ENCODE measurements at regions not wholly inside any gene's neighbourhood (a gene's known extent, or its start where the extent isn't known, plus 50 kb on each side); places are given as distances from the start of the nearest gene placed in this dataset.
A peak's percentile ranks its signal among the peaks of the same experiment; 100 is the strongest.
"Not testable (repeated sequence)": the region's sequence is repeated elsewhere in the genome, so short reads cannot be mapped to it uniquely, and the experiment has no call there.

DNA sequence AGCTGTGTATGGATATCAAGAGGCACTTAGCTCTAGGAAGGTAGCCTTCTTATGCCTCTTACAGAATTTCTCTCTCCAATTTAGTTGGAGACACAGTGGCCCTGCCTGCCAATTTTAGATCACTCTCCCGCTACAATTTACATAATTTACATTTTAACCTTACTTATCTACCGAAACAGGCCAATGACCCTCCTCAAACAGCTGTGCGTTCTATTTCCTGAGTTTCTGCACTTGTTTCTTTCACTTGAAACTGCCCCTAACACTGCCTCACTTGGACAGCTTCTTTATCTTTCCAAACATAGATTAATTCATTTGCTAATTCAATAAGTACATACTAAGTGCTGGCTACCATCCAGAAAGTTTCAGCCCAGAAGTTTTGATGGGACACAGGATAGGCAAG is 52.9 kb upstream of the HDDC2 start:
- no peak for DNase-seq

- no peak for DNase-seq
These were observed 55.1 kb upstream of the HDDC2 start for GRCh38 chr6:125356884-125357283.

GRCh38 chr6:125357515-125358256 is 55.9 kb upstream of the HDDC2 start:
- DNase-seq = peak; percentile 71 to 72

- DNase-seq = no peak
These were observed 57.1 kb upstream of the HDDC2 start for GRCh38 chr6:125358898-125359297.

DNA sequence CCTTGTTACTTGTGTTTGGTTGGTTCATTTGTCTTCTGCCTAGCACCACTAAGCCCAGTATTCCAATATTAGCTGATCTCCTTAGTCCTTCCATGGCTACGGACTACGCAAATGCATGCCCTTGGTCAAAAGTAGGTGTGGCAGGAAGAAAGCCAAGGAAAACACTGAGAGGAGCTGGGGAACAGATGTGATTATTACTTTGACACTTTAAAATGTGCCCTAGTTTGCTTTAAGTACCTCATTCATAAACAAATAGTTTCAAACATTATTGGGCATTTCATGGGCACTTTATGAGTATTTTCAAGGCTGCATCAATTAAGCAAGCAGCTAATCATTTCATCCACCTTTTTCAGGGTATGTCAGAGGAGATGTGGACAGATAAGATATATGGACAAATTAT is 60.1 kb upstream of the HDDC2 start:
- no peak for DNase-seq

- no peak for DNase-seq
These were observed 61.5 kb upstream of the HDDC2 start for GRCh38 chr6:125363039-125363823.

DNA sequence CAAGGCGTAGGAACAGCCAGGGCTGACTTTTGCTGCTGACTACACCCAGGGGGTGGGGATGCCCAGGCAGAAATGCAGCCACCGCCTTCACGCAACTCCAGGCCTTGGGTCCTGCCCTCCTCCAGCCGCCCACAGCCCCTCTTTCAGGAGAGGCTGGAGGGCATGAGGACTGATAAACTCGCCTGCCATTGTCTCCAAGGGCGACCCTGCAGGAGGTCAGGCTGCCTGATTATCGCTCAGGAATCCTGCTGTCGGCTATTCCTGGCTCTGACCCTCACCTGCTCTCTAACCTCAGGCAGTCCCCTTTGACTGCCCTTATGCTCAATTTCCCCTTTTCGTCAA is 62.0 kb upstream of the HDDC2 start:
- DNase-seq = no peak

DNA sequence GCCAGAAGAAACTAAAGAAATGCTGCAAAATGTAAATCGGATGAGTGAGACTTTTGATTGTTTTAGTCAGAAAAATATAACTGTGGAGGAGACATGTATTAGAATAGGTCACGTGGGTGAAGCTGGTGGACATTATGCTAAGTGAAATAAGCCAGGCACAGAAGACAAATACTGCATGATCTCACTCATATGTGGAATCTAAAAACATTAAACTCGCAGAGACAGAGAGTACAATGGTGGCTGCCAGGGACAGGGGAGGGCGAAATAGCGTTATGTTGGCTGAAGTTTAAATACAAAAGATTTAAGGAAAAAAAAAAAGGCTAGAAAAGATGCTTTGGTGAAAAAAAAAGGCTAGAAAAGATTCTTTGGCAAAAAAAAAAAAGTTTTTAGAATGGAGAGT is 63.5 kb upstream of the HDDC2 start:
- DNase-seq = no peak

DNA sequence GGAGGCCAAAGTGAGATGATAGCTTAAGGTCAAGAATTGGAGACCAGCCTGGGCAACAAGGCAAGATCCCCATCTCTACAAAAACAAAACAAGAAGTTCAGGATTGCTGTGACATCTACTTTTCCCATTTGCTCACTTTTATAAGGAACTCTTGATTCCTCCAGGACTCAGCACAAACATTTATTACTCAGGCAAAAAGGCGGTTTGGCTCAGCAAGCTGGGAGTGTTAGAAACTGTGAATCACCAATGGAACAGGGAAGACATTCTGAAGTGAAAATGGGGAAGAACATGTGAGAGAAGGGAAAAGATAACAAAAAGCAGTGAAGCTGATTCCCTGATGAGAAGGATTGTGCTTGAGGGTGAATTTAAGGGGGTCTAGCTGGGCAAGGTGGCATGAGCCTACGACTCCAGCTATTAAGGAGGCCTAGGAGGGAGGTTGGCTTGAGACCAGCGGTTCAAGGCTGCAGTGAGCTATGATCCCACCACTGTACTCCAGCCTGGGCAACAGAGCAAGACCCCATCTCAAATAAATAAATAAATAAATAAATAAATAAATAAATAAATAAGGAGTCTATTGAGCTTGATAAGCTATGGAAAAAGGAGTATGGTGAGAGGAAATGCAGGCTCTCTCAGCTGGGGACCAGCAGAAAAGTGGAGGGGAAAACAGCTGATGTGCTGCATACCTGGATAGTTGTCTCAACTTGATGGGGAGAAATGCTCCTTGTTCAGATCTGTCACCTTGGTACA is 65.4 kb upstream of the HDDC2 start:
- no peak for DNase-seq

DNA sequence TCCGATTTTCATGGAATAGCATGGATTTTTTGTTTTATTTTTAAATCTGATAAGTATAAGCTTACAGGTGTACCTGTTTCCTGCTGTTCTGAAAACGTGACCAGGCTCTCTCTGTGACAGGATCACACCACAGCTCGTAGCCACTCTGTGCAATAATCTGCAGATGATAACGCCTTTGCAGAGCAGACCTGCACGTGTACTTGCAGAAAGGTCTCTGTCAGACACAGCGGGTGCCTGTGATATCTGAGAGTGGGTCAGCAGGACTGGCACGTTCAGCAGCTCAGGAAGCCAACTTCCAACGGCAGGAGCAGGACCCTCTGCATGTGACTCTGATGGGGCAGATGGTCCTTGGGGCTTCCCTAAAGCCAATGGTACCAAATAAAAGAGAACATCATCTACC is 68.6 kb upstream of the HDDC2 start:
- no peak for DNase-seq

DNA sequence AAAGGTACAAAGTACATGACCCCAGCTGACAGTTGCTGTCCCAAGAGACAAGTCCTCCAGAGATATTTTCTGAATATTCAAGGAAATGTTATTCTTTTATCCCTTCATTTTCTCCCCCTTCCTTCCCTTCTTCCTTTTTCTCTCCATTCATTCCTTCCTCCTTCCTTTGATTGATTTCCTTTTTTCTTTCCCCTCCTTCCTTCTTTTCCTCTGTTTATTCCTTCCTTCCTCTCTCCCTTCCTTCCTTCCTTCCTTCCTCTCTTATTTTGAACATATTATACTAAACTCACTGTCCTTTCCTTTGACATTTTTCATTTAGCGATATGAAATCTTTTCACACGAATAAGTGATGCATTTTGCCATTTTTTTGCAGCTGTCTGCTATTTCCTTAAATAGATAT is 73.2 kb upstream of the HDDC2 start:
- DNase-seq = no peak

DNA sequence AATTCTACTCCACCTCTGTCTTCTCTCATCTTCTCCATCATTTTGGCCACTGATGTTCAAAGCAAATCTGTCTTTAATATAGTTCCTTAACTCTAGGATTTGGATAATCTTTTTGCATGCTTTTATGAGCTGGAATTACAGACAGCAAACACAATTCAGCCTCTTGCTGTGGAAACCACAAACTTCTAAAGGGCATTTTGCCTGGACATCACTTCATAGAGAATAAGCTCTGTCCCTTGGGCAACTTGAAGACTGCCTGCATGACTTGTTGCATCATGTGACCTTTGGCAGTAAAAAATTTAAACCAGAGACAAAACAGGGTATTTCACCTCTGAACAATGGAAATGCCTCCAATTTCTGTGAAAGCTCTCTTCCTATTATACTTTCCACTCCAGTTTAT is 74.1 kb upstream of the HDDC2 start:
- no peak for DNase-seq

GRCh38 chr6:125377621-125378020 is 75.9 kb upstream of the HDDC2 start:
- DNase-seq = no peak

DNA sequence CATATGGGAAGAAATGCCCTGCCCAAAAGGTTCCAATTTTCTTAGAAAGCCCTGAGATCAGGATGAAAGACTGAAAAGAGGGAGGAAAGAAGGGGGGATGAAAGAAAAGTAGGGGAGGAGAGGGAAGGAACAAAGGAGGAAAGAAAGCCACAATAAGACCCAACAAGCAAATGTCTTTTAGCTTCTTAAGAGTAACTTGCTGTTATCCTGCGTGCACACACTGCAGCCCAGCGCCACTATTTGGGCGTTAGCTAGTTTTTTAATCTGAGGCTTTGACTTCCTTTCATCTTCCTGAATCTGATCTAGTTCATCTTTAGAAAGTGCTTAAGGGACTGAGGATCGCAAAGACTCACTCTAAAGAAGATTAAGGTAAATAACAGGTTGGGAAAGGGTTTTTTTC is 77.4 kb upstream of the HDDC2 start:
- no peak for DNase-seq

- DNase-seq = no peak
These were observed 78.7 kb upstream of the HDDC2 start for GRCh38 chr6:125380474-125380873.

DNA sequence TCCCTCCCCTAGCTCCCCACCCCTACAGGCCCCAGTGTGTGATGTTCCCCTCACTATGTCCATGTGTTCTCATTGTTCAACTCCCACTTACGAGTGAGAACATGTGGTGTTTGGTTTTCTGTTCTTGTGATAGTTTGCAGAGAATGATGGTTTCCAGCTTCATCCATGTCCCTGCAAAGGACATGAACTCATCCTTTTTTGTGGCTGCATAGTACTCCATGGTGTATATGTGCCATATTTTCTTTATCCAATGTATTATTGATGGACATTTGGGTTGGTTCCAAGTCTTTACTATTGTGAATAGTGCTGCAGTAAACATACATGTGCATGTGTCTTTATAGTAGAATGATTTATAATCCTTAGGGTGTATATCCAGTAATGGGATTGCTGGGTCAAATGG is 84.6 kb upstream of the HDDC2 start:
- DNase-seq = not testable (repeated sequence)

DNA sequence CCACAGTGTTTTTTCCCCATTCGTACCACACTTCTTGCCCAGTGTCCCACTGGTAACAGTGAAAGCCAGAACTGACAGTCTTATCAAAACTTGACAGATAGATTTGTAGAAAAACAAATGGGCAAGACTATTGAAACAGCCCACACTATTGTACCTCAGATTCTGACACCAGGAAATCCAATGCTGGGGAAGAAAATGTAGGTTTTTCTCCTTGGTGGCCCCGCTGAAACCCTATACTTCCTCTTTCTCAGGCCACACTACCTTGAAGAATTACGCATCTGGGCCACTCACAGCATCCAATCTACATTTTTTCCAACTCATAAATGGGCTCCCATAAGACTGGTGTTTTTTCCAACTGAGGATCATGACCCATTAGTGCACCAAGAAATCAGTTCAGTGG is 90.9 kb upstream of the HDDC2 start:
- peak; percentile 61 to 70 for DNase-seq

DNA sequence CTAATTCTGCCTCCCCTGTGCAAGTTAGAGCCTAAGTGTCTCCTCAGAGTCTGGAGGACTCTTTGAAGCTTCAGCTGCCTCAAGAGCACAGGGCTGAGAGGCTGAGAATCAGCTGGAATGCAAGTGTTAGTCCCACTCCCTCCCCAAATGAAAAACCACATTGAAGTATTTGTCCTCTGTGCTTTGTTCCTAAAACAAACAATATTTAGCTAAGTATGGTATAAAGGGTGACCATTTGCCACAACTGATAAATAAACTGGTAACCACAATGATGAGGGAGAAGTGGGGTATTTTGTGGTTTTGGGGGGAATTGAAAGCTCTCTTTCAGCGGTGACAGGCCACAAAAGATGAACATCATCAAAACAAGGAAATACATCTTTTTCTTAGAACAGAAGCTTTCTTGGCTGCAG is 91.7 kb upstream of the HDDC2 start:
- no peak for DNase-seq

GRCh38 chr6:125406741-125407140 is 105.0 kb upstream of the HDDC2 start:
- DNase-seq = no peak

DNA sequence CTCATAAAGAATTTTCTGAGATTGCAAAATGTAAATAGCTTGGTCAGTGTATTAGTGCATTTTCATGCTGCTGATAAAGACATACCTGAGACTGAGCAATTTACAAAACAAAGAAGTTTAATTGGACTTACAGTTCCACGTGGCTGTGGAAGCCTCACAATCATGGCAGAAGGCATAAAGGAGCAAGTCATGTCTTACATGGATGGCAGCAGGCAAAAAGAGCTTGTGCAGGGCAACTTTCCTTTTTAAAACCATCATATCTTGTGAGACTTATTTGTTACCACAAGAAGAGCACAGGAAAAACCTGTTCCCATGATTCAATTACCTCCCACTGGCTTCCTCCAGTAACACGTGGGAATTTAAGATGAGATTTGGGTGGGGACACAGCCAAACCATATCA is 112.7 kb upstream of the HDDC2 start:
- no peak for DNase-seq

GRCh38 chr6:125415913-125416312 is 114.1 kb upstream of the HDDC2 start:
- no peak for DNase-seq

DNA sequence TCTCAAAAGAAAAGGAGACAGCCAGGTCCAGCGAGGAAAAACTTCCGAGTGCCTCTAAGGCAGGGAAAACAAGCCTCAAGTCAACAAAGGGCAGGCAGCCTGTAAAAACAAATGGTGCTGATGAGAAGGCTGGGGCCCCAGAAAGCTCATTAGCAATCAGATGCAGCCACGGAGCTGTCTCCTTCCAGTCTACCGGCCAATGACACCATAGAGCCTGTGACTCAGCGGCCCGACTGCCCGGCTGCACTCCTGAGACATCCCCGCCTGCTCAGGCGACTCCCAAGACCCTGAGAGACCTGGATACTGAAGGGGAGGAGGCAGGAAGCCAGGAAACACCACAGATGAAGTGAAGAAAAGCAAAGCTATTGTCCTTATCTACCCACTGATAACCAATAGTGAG is 120.1 kb upstream of the HDDC2 start:
- DNase-seq = no peak

GRCh38 chr6:125423047-125423446 is 121.3 kb upstream of the HDDC2 start:
- no peak for DNase-seq

- DNase-seq = no peak
These were observed 130.2 kb upstream of the HDDC2 start for GRCh38 chr6:125431971-125432370.
